Keratinocyte (primary cell): ENCODE measurements at regions not wholly inside any gene's neighbourhood (a gene's known extent, or its start where the extent isn't known, plus 50 kb on each side); places are given as distances from the start of the nearest gene placed in this dataset.

ENCODE experiments used
- DNase-seq: peaks from one replicate; pipeline ENCODE4 v3.0.0-alpha.2; 2011; ENCODE audit warnings: low read depth, missing footprints, low spot score
- FAIRE-seq: peaks from 2 replicates; lab custom pipeline; 2011; peaks lifted over from hg19 to GRCh38; lab: Jason Lieb, UNC
- H2AFZ ChIP-seq: 2 replicates; pipeline ENCODE4 v1.6.0; 2012; ENCODE audit warnings: low read length, control low read depth, inconsistent platforms; ENCODE audit not compliant: control insufficient read depth
- H3K27ac ChIP-seq: 2 replicates; pipeline ENCODE4 v1.5.1; 2011; ENCODE audit warnings: low read length; ENCODE audit not compliant: control insufficient read depth, insufficient read depth
- H3K27me3 ChIP-seq: 3 replicates; pipeline ENCODE4 v1.6.0; 2011; ENCODE audit warnings: low read length; ENCODE audit not compliant: control insufficient read depth, insufficient read depth; ENCODE audit errors: extremely low read depth
- H3K36me3 ChIP-seq, 2 experiments: 2 replicates in 1 of 2; 3 replicates in 1 of 2; pipeline ENCODE4 v1.5.1; 2011; ENCODE audit warnings: low read length in 2 of 2, mild to moderate bottlenecking in 1 of 2; ENCODE audit not compliant: control insufficient read depth in 2 of 2, insufficient read depth in 2 of 2; ENCODE audit errors: extremely low read depth in 1 of 2
- H3K4me1 ChIP-seq: 3 replicates; pipeline ENCODE4 v1.5.1; 2011; ENCODE audit warnings: low read length; ENCODE audit not compliant: control insufficient read depth, insufficient read depth; ENCODE audit errors: extremely low read depth
- H3K4me2 ChIP-seq: 3 replicates; pipeline ENCODE4 v1.6.0; 2011; ENCODE audit warnings: low read depth, low read length; ENCODE audit not compliant: control insufficient read depth, insufficient read depth; ENCODE audit errors: extremely low read depth
- H3K4me3 ChIP-seq, 3 experiments: fragments of 200-600 bp in 1 of 3; sonication (generic) in 1 of 3; 2 replicates in 2 of 3; 3 replicates in 1 of 3; pipeline ENCODE4 v1.5.1; 2011 to 2016; ENCODE audit warnings: low read length in 3 of 3, mild to moderate bottlenecking in 3 of 3, control low read depth in 2 of 3, inconsistent platforms in 1 of 3, low read depth in 1 of 3, mixed read lengths in 1 of 3, mixed run types in 1 of 3, moderate library complexity in 1 of 3; ENCODE audit not compliant: control insufficient read depth in 2 of 3, insufficient read depth in 2 of 3; ENCODE audit errors: extremely low read depth in 1 of 3
- H3K79me2 ChIP-seq: 2 replicates; pipeline ENCODE4 v1.6.0; 2012; ENCODE audit warnings: low read length; ENCODE audit not compliant: control insufficient read depth, insufficient read depth
- H3K9ac ChIP-seq: 3 replicates; pipeline ENCODE4 v1.6.0; 2011; ENCODE audit warnings: low read length; ENCODE audit not compliant: control insufficient read depth, insufficient read depth; ENCODE audit errors: extremely low read depth
- H3K9me1 ChIP-seq: 3 replicates; pipeline ENCODE4 v1.6.0; 2011; ENCODE audit warnings: low read length; ENCODE audit not compliant: control insufficient read depth, insufficient read depth; ENCODE audit errors: extremely low read depth
- H3K9me3 ChIP-seq: 2 replicates; pipeline ENCODE4 v1.5.1; 2012; ENCODE audit warnings: low read depth, low read length; ENCODE audit not compliant: control insufficient read depth
- H4K20me1 ChIP-seq: 3 replicates; pipeline ENCODE4 v1.6.0; 2011; ENCODE audit warnings: low read length; ENCODE audit not compliant: control insufficient read depth, insufficient read depth; ENCODE audit errors: extremely low read depth
- CTCF ChIP-seq, 3 experiments: IDR thresholded peaks in 1 of 3; conservative IDR thresholded peaks in 1 of 3; optimal IDR thresholded peaks in 1 of 3; 2 replicates in 2 of 3; 3 replicates in 1 of 3; pipeline versions ENCODE3 to v1.5.1; 2011; ENCODE audit warnings: low read length in 3 of 3, mild to moderate bottlenecking in 3 of 3, moderate library complexity in 2 of 3, control low read depth in 1 of 3, inconsistent platforms in 1 of 3; ENCODE audit not compliant: insufficient read depth in 2 of 3; ENCODE audit errors: extremely low read depth in 1 of 3
- EZH2 ChIP-seq: IDR thresholded peaks from one replicate; pipeline ENCODE4 v1.6.1; 2012; ENCODE audit warnings: inconsistent platforms, mild to moderate bottlenecking, low read length, moderate library complexity
- dilution Hi-C: fragments of 300-500 bp; cut with MboI; formaldehyde crosslinking; loops from one replicate; pipeline ENCODE4 v1.7.0; 2020; ENCODE audit warnings: low sequenced_read_pairs; ENCODE audit not compliant: extremely low pct_ligation_motif_present

DNA sequence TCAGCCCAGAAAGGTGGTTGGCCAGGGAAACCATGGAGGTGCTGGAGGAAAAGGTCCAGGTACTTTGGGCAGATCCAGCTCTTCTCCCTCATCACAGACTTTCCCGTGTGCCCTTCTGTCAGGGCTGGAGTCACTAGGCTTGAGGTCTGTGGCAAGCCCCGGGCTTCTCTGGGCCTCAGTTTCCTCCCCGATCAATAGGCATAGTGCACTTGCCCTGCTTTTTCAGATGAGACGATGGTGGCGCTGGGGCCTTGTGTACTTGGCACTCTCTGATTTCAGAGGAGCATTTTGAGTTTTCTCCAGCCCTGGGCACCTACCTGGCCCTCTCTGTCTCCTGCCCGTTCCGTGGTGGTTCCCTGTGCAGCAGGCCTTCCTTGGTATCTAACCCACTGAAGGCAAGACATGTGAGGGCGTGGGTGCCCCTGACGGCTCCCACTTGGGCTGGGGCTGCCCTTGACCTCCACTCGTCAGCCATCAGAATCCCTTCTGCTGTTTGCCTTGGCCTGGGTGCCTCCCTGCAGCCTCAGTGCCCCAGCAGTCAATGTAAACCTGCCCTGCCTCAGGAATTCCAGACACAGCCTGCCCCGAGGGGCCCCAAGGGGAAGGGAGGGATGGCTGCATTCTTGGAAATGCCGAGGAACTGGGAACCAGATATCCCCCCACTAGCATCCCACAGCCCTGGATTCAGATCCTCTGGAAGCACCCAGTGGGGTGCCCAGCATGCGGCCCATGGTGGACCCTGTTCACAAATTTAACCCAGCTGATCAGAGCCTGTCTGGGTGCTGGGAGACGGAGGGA is 66.3 kb upstream of the COL5A1 start:
- Histone ChIP-seq H3K27me3 (peaks cover 24% of the 10 kb centered on the region), H3K4me2 (no peak overlapping the region), H3K9me1 (no peaks in the 10 kb centered on the region), H3K27ac (no peak overlapping the region), H3K9ac (no peak overlapping the region), H4K20me1 (no peaks in the 10 kb centered on the region), H3K9me3 (no peaks in the 10 kb centered on the region), H3K36me3 (no peaks in the 10 kb centered on the region), H2AFZ (no peak overlapping the region), H3K4me3 (no peak overlapping the region), H3K79me2 (no peaks in the 10 kb centered on the region), H3K4me1 (no peaks in the 10 kb centered on the region)
- dilution Hi-C loops, result no loop called here
- FAIRE-seq, result no peak
- no peak for TF ChIP-seq CTCF (optimal IDR thresholded peaks at IDR 0.05 in 1 of 3, IDR thresholded peaks at IDR 0.05 in 1 of 3, conservative IDR thresholded peaks at IDR 0.05 in 1 of 3; ENCODE audit: extremely low read depth in 1 of 3, insufficient read depth in 2 of 3, low read length in 3 of 3)
- TF ChIP-seq EZH2, result no peak
- DNase-seq, result no peak

DNA sequence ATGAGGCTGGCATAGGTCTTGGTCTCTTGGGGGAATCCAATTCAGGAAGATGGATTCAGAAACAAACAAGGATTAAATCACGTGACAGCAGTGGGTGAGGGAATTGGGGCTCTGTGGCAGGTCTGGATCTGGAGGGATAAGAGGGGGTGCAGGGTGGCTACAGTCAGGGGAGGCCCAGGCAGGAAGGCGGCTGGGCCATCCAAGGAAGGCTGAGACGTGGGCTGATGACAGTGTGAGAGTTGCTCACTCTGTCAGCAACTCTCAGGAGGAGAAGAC is 65.8 kb upstream of the COL5A1 start:
- TF ChIP-seq EZH2 (no peak), CTCF (optimal IDR thresholded peaks at IDR 0.05 in 1 of 3, IDR thresholded peaks at IDR 0.05 in 1 of 3, conservative IDR thresholded peaks at IDR 0.05 in 1 of 3; ENCODE audit: extremely low read depth in 1 of 3, insufficient read depth in 2 of 3, low read length in 3 of 3) (no peak)
- dilution Hi-C loops, result no loop called here
- no peak overlapping the region for H3K4me3 ChIP-seq
- no peak overlapping the region for H3K27ac ChIP-seq
- FAIRE-seq (no peak), DNase-seq (no peak)
- H3K27me3 ChIP-seq, result peaks cover 24% of the 10 kb centered on the region
- H3K79me2 ChIP-seq, result no peaks in the 10 kb centered on the region
- no peaks in the 10 kb centered on the region for H3K9me3 ChIP-seq
- H3K4me2 ChIP-seq, result no peak overlapping the region
- H3K36me3 ChIP-seq, result no peaks in the 10 kb centered on the region
- H3K9me1 ChIP-seq, result no peaks in the 10 kb centered on the region
- H3K4me1 ChIP-seq, result no peaks in the 10 kb centered on the region
- no peak overlapping the region for H3K9ac ChIP-seq
- H4K20me1 ChIP-seq, result no peaks in the 10 kb centered on the region
- no peak overlapping the region for H2AFZ ChIP-seq
